ENCODE measurements at regions not wholly inside any gene's neighbourhood (a gene's known extent, or its start where the extent isn't known, plus 50 kb on each side); places are given as distances from the start of the nearest gene placed in this dataset.

DNA sequence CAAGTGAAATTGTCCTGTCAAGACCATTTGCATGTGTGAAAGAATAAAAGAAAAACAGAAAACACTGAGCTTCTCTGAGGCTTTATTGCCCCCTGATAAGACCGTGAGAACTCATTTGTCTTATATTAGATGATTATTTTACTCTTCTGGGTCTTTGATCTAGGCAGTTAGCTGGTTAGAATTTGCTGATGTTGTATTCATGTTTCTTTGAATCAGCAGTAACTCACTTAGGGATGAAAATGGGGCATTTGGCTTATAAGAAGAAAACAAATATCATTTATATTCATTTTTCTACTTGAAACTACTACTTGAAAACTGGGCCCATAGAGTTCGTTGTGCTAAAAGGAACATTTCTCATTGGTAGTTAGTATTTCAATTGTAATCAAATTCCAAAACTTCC is 93.1 kb upstream of the RBFOX1 start:
- TF ChIP-seq, protein P1, sequence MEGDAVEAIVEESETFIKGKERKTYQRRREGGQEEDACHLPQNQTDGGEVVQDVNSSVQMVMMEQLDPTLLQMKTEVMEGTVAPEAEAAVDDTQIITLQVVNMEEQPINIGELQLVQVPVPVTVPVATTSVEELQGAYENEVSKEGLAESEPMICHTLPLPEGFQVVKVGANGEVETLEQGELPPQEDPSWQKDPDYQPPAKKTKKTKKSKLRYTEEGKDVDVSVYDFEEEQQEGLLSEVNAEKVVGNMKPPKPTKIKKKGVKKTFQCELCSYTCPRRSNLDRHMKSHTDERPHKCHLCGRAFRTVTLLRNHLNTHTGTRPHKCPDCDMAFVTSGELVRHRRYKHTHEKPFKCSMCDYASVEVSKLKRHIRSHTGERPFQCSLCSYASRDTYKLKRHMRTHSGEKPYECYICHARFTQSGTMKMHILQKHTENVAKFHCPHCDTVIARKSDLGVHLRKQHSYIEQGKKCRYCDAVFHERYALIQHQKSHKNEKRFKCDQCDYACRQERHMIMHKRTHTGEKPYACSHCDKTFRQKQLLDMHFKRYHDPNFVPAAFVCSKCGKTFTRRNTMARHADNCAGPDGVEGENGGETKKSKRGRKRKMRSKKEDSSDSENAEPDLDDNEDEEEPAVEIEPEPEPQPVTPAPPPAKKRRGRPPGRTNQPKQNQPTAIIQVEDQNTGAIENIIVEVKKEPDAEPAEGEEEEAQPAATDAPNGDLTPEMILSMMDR (IDR thresholded peaks at IDR 0.05; ENCODE audit: low read depth, low read length) = no peak
- no peak for TF ChIP-seq MYC (IDR thresholded peaks at IDR 0.05; ENCODE audit: low read depth, low read length)
